GM21526 (cell line): ENCODE measurements at regions not wholly inside any gene's neighbourhood (a gene's known extent, or its start where the extent isn't known, plus 50 kb on each side); places are given as distances from the start of the nearest gene placed in this dataset.

Experiments
- ATAC-seq: cut with Tn5 transposase; IDR thresholded peaks from one replicate; pipeline ENCODE4 v1.9.1; 2021; ENCODE audit warnings: moderate library complexity; ENCODE audit not compliant: unreplicated experiment, low FRiP score

- ATAC-seq: no peak
Observed at GRCh38 chr5:165877475-165877874, 2372.1 kb downstream of the MAT2B start.

DNA sequence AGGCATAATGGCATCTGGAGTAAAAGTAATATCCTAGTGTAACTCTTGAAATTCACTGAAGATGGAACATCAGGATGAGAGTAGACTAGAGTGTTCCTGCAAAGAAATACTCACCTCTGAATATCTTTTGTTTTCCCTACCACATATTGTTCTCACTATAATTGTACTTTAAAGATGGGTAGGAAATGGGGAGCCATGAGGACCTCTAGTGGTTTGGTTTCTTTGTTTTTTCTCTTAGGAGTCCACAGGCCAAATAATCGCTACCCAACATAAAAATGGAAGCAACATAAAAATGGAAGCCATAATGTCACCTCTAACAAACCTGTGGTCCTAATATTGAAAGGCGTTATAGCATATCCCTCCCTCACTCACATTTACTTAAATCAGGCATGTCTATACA is 2375.8 kb downstream of the MAT2B start:
- ATAC-seq: no peak

- ATAC-seq: no peak
Observed at GRCh38 chr5:165882099-165882498, 2376.7 kb downstream of the MAT2B start.

DNA sequence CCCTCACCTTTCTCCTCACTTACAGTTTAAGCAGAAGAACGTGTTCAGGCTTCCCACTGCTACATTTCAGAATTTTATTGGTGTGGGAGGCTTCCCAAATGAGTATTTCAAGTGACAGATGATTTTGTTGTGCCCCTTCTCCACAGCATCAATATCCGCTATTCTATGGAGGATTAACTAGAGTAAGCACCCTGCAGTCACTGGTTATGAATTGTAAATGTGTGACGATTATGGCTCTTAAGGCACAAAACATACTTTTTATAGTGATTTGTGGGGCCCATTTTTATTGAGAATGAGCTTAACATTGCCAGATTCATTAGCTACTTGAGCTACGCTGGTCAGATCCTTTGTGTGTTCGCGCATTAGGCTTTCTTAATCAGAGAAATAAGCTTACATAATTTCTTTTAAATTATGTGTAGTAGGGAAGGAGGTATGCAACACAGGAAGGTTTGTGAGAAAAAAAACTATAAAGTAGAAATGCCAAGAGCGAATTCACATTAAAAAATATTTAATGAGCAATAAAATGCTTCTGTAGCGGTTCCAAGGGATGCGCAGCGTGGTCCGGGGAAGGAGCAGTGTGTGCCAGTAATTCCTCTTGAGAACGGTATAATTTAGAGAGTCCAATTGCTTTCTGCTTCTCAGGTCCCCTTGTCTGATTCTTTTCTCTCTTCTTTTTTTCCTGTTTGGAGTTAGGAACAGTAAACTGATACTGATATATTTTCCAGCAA is 2380.4 kb downstream of the MAT2B start:
- ATAC-seq: no peak

DNA sequence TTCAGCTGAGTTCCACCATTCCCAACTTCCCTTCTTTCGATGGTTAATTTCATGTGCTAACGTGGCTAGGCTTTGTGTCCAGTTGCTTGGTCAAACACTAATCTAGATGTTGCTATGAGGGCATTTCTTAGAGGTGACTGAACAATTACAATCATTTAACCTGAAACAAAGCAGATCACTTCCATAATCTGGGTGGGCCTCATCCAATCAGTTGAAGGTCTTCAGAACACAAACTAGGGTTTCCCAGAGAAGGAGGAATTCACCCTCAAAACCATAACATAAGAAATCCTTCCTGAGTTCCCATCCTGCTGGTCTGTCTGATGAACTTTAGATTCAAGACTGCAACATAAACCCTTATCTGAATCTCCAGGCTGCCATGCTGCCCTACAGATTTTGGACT is 2381.7 kb downstream of the MAT2B start:
- no peak for ATAC-seq

GRCh38 chr5:165892383-165892782 is 2387.0 kb downstream of the MAT2B start:
- ATAC-seq: no peak

- no peak for ATAC-seq
Observed at GRCh38 chr5:165894916-165895315, 2389.5 kb downstream of the MAT2B start.

- ATAC-seq: no peak
Observed at GRCh38 chr5:165903835-165904234, 2387.6 kb upstream of the WWC1 start.

GRCh38 chr5:165906871-165907270 is 2384.6 kb upstream of the WWC1 start:
- ATAC-seq: no peak

GRCh38 chr5:165913059-165913458 is 2378.4 kb upstream of the WWC1 start:
- ATAC-seq: no peak

DNA sequence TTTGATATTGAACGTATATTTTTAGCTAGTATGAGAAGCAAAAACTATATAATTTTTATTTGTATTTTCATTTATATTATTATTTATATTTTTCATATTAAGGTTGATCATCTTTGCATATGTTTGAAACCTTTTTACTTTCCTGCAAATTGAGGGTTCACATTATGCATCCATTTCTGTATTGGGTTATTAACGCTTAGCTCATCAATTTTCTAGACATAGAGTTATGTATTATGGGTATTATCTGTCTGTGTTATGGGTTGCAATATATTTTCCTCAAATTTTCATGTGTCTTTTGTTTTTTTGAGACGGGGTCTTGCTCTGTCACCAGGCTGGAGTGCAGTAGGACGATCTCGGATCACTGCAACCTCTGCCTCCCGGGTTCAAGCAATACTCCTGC is 2377.0 kb upstream of the WWC1 start:
- no peak for ATAC-seq

DNA sequence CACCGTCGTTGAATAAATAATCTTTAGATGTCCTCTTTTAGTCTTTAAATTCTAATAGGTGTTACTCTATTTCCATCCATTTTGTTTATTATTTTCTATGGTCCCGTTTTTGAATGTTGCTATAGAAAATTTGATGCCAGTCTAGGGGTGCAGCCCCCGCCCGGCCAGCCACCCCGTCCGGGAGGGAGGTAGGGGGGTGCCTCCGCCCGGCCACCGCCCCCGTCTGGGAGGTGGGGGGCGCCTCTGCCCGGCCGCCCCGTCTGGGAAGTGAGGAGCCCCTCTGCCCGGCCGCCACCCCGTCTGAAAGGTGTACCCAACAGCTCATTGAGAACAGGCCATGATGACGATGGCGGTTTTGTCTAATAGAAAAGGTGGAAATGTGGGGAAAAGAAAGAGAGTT is 2372.2 kb upstream of the WWC1 start:
- ATAC-seq: no peak

- no peak for ATAC-seq
Observed at GRCh38 chr5:165920655-165921054, 2370.8 kb upstream of the WWC1 start.

DNA sequence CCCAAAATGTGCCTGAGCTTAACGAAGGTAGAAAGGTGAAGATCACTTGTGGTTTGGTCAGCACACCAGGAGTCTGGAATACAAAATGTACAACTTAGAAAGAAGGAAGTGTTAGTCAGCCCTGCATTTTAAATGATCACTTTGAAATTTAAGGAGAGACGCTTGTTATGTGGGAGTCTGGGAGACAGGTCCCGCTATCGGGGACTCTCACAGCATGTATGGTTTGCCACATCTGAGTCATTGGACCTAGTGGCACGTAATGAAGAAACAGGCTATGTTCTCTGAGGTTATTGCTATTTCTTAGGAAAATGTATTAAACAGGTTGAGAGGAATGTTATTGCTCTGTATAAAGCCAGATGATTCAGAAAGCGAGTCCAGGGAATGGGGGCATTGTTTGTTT is 2362.5 kb upstream of the WWC1 start:
- no peak for ATAC-seq

DNA sequence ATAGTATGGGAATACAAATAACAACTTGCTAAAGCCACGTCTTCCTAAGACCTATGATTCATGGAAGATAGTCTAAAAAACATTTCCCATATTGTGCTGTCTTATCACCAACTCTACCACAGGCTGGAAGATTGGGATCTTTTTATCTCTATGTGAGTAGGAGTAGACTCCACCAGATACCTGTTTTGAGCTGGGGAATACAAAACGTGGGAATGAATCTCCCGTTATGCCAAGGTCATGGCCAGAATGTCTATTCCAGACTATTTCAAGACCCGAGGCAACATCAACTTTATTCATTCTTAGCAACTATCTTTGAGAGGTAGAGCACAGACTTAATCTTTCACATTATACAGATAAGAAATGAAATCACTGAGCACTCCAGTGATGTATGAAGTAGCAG is 2350.9 kb upstream of the WWC1 start:
- ATAC-seq: no peak

DNA sequence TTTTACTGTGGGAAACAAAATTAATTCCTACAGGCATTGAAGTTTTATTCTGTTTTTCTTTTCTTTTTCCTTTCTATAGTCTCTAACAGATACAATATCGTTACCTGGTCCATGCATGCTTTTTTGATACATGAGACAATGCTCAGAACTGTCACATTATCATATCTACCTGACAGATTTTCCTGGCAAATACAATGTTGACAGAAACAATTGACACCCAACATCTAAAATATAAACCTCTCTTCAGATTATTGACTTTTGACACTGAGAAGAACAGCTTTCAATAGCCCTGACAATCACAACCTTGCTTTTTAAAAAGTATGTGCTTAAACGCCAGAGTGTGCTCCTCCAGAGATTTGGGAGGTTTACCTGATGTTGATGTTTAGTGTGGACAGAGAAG is 2334.6 kb upstream of the WWC1 start:
- no peak for ATAC-seq

DNA sequence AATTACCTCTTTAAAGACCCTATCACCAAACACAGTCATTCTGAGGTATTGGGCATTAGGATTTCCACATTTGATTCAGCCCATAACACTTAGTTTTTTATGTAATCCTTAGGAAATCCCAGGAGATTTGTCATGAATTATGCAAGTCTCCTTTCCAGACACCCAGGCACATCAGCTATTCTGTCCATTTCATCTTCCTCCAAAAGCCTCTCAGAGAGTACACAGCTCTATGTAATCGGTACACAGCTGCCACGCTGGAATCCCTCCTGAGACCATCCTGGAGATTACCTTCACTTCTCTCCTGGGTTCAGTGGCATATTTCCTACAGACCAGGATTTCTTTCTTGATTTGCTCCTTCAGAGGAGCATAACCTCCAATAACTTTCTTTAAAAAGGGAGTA is 2309.8 kb upstream of the WWC1 start:
- no peak for ATAC-seq

DNA sequence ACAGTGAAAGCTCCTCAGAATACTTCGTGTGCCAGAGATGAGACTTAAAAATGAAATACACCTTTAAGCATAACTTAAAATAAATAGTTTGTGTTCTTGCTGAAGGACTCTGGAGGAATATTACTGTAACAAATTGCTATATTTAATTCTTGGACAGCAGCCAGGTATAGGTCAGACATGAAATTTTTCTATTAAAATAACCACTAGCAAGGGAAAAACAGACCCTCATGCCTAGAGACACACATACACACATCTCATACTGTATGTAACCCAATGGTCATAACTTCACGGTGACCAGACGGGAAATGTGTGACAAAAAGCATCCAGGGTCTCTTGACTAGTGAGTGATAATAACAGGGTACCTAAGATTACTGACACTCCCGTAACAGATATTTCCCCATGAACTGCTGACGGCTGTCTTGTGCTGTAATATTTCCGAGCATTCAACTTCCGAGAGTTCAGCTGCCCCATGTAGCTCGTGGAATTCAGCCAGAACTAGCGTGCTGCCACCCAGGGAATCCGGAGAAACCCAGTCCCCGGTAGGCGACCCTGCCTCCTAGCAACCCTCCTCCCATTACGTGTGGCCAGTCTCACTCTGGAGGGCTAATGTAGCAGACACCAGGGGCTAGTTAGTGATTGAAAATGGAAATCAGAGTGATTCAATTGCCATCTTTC is 2295.1 kb upstream of the WWC1 start:
- ATAC-seq: no peak

DNA sequence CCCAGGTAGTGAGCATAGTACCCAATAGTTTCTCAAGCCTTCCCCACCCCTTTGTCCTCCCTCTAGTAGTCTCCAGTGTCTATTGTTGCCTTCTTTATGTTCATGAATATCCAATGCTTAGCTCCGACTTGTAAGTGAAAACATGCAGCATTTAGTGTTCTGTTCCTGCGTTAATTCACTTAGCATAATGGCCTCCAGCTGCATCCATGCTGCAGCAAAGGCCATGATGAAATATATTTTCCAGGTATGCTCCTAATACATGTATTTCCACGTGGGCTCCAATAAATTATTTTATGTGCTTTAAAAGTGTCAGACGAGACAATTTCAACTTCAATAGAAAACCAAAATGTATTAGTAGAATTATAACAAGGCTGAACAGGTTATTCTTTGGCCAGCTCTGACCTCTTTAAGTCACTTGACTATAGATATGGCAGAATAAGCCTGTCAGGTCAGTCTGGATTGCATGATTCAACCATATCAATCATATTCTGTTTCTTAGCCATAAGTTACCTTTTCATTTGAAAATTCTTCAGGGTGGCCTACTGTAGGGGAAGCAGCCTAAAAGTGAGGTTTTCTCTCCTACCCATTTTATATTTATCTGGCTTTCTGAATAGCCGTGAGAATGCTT is 2291.6 kb upstream of the WWC1 start:
- no peak for ATAC-seq

DNA sequence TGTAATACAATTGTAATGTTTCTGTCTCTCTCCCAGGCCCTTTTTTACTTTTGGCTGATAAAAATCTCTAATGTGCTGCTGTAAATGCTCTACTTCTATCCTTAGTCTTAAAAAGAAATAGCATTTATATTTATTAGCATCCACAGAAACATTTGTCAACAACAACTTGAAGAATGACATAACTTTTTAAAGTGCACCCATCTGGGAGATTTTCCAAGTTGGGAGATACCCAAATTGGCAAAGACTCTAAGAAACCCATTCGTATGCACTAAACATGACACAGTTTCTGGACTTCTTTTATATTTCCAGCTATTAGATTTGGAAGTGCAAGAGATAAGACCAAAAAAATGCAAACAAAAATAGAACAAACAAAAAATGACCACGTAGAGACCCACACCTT is 2287.4 kb upstream of the WWC1 start:
- ATAC-seq: no peak

GRCh38 chr5:166013415-166013814 is 2278.0 kb upstream of the WWC1 start:
- ATAC-seq: no peak

DNA sequence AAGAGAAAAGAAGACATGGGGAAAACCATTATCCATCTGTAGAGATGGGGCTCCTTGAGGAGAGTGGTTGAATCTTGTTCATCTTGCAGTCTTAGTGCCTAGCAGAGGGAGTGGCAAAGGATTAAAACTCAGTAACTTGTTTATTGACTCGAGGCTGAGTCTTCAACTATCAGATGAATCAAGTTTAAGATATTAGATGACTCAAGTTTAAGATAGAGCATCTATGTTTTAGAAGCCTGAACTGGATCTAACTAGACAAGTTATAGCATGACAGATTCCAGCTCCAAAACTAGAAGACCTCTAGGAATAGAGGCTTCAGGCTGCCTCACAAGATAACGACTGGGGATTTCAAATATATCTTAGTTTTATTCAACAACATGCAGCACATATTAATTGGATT is 2277.2 kb upstream of the WWC1 start:
- ATAC-seq: no peak
